G401 (cell line): ENCODE measurements at regions not wholly inside any gene's neighbourhood (a gene's known extent, or its start where the extent isn't known, plus 50 kb on each side); places are given as distances from the start of the nearest gene placed in this dataset.

Experiments used
- DNase-seq: peaks from one replicate; pipeline ENCODE4 v3.0.0-alpha.2; 2015; ENCODE audit warnings: low spot score
- in situ Hi-C: cut with HindIII; loops from 2 replicates; pipeline ENCODE4 v1.10.0; 2016; ENCODE audit warnings: low sequenced_read_pairs, mixed read lengths

- DNase-seq: no peak
Measured at GRCh38 chr2:176725873-176726645, 456.8 kb downstream of the MTX2 start.

GRCh38 chr2:176727696-176728095 is 458.5 kb downstream of the MTX2 start:
- no peak for DNase-seq
- in situ Hi-C loops: no loop called here

More at GRCh38 chr2:176725873-176726645, 456.8 kb downstream of the MTX2 start:
- in situ Hi-C loops: no loop called here

- peak; percentile 8 for DNase-seq
- in situ Hi-C loops: no loop called here
Measured at GRCh38 chr2:176729706-176730569, 460.7 kb downstream of the MTX2 start.

GRCh38 chr2:176732780-176733179 is 463.5 kb downstream of the MTX2 start:
- in situ Hi-C loops: no loop called here
- no peak for DNase-seq

GRCh38 chr2:176733698-176734430 is 464.6 kb downstream of the MTX2 start:
- in situ Hi-C loops: no loop called here
- DNase-seq: no peak

- DNase-seq: no peak
- in situ Hi-C loops: no loop called here
Measured at GRCh38 chr2:176734868-176735267, 465.6 kb downstream of the MTX2 start.

- in situ Hi-C loops: no loop called here
- DNase-seq: no peak
Measured at GRCh38 chr2:176742271-176742670, 470.3 kb upstream of the HNRNPA3 start.

- no peak for DNase-seq
- in situ Hi-C loops: no loop called here
Measured at GRCh38 chr2:176743671-176744070, 468.9 kb upstream of the HNRNPA3 start.

- in situ Hi-C loops: no loop called here
- no peak for DNase-seq
Measured at GRCh38 chr2:176744146-176744545, 468.4 kb upstream of the HNRNPA3 start.

GRCh38 chr2:176745543-176746200 is 466.9 kb upstream of the HNRNPA3 start:
- no peak for DNase-seq
- in situ Hi-C loops: no loop called here

- in situ Hi-C loops: no loop called here
- DNase-seq: no peak
Measured at GRCh38 chr2:176746411-176746810, 466.2 kb upstream of the HNRNPA3 start.

- in situ Hi-C loops: no loop called here
- no peak for DNase-seq
Measured at GRCh38 chr2:176747506-176747905, 465.1 kb upstream of the HNRNPA3 start.

GRCh38 chr2:176747928-176748327 is 464.7 kb upstream of the HNRNPA3 start:
- in situ Hi-C loops: no loop called here
- DNase-seq: no peak

GRCh38 chr2:176748662-176749061 is 463.9 kb upstream of the HNRNPA3 start:
- DNase-seq: no peak
- in situ Hi-C loops: no loop called here

GRCh38 chr2:176751314-176752227 is 461.0 kb upstream of the HNRNPA3 start:
- in situ Hi-C loops: no loop called here
- DNase-seq: no peak

GRCh38 chr2:176752295-176752694 is 460.3 kb upstream of the HNRNPA3 start:
- in situ Hi-C loops: no loop called here
- DNase-seq: no peak

- in situ Hi-C loops: no loop called here
- no peak for DNase-seq
Measured at GRCh38 chr2:176753205-176753604, 459.4 kb upstream of the HNRNPA3 start.

GRCh38 chr2:176753752-176754474 is 458.7 kb upstream of the HNRNPA3 start:
- in situ Hi-C loops: no loop called here
- DNase-seq: no peak
